Activated T-helper 17 cell treated with anti-CD3 and anti-CD28 coated beads, Interleukin-2, amount 50 U/mL, for 72 hours (primary cell): ENCODE measurements at regions not wholly inside any gene's neighbourhood (a gene's known extent, or its start where the extent isn't known, plus 50 kb on each side); places are given as distances from the start of the nearest gene placed in this dataset.

Experiments used
- ATAC-seq: fragments of 150-1000 bp; cut with Tn5 transposase; replicated peaks from 2 replicates; pipeline ENCODE4 v1.10.0; 2021; ENCODE audit warnings: mild to moderate bottlenecking, moderate library complexity
- H3K27ac Mint-ChIP-seq: one replicate; pipeline ENCODE4 v1.8.0; 2022; ENCODE audit warnings: mixed read lengths
- H3K27me3 Mint-ChIP-seq: one replicate; pipeline ENCODE4 v1.8.0; 2022; ENCODE audit warnings: mixed read lengths
- H3K36me3 Mint-ChIP-seq: one replicate; pipeline ENCODE4 v1.8.0; 2022; ENCODE audit warnings: low read depth, mild to moderate bottlenecking, mixed read lengths
- H3K4me1 Mint-ChIP-seq: one replicate; pipeline ENCODE4 v1.8.0; 2022; ENCODE audit warnings: mixed read lengths
- H3K4me3 Mint-ChIP-seq: one replicate; pipeline ENCODE4 v1.8.0; 2022; ENCODE audit warnings: mild to moderate bottlenecking, mixed read lengths
- H3K9me3 Mint-ChIP-seq: one replicate; pipeline ENCODE4 v1.8.0; 2022; ENCODE audit warnings: mixed read lengths

GRCh38 chr12:125214289-125214688 lies 149.1 kb downstream of the AACS start:
- Mint-ChIP-seq H3K4me1 (no peaks in the 10 kb centered on the region), H3K27ac (no peak overlapping the region), H3K27me3 (peaks cover 22% of the 10 kb centered on the region), H3K9me3 (no peaks in the 10 kb centered on the region), H3K36me3 (no peaks in the 10 kb centered on the region), H3K4me3 (no peak overlapping the region)
- ATAC-seq, result no peak

DNA sequence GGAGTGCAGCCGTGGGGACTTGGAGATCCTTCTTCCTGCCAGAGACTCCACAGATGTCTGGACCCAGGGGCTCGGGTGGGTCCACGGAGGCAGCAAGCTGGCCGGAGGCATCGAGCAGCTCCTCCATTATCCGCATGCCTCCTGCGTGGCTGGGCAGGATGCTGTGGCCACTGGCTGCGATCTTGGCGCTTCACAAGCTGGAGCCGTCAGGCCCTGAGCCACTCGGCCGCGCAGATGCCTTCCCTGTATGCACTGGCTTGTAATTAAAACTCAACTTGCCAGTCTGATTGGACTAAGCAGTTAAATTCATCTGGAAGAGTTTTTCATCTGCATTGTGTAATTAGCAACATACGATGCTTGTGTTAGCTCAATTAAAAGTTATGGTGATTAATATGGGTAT lies 151.5 kb downstream of the AACS start:
- H3K27me3 Mint-ChIP-seq, result peaks cover 24% of the 10 kb centered on the region
- ATAC-seq, result no peak
- H3K27ac Mint-ChIP-seq, result no peak overlapping the region
- no peaks in the 10 kb centered on the region for H3K36me3 Mint-ChIP-seq
- no peak overlapping the region for H3K4me3 Mint-ChIP-seq
- no peaks in the 10 kb centered on the region for H3K9me3 Mint-ChIP-seq
- H3K4me1 Mint-ChIP-seq, result no peaks in the 10 kb centered on the region

DNA sequence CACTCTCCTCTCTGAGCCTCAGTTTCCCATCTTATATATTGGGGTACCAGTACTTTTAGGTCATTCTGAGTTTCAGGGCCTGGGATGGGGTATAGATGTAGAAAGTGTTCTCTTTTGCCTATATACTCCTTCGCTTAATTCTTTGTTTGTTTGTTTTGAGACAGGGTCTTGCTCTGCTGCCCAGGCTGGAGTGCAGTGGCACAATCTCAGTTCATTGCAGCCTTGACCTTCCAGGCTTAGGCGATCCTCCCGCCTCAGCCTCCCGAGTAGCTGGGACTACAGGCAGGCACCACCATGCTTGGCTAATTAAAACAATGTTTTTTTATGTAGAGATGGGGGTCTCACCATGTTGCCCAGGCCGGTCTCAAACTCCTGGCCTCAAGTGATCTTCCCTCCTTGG lies 152.1 kb downstream of the AACS start:
- Mint-ChIP-seq H3K27me3 (peaks cover 24% of the 10 kb centered on the region), H3K27ac (no peak overlapping the region), H3K4me1 (no peaks in the 10 kb centered on the region), H3K9me3 (no peaks in the 10 kb centered on the region), H3K4me3 (no peak overlapping the region), H3K36me3 (no peaks in the 10 kb centered on the region)
- ATAC-seq, result no peak

DNA sequence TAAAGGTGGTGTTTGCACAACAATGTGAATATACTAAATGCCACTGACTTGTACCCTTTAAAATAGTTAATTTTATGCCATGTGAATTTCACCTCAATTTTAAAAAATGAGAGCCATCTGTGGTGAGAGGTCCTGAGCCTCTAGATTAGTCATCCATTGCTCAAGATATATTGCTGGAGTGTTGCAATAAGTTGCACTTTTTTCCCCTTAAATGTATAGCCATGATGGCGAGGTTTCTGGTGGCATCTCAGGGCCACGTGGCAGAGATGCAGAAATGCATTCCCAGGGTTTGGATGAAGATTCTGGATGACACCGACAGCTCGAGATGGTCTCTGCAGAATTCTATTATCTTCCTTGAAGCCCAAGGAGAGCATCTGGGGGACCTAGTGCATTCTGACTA lies 153.7 kb downstream of the AACS start:
- Mint-ChIP-seq H3K9me3 (no peaks in the 10 kb centered on the region), H3K36me3 (no peaks in the 10 kb centered on the region), H3K27ac (no peak overlapping the region), H3K27me3 (peaks cover 21% of the 10 kb centered on the region), H3K4me1 (peaks cover 4% of the 10 kb centered on the region), H3K4me3 (no peak overlapping the region)
- no peak for ATAC-seq

DNA sequence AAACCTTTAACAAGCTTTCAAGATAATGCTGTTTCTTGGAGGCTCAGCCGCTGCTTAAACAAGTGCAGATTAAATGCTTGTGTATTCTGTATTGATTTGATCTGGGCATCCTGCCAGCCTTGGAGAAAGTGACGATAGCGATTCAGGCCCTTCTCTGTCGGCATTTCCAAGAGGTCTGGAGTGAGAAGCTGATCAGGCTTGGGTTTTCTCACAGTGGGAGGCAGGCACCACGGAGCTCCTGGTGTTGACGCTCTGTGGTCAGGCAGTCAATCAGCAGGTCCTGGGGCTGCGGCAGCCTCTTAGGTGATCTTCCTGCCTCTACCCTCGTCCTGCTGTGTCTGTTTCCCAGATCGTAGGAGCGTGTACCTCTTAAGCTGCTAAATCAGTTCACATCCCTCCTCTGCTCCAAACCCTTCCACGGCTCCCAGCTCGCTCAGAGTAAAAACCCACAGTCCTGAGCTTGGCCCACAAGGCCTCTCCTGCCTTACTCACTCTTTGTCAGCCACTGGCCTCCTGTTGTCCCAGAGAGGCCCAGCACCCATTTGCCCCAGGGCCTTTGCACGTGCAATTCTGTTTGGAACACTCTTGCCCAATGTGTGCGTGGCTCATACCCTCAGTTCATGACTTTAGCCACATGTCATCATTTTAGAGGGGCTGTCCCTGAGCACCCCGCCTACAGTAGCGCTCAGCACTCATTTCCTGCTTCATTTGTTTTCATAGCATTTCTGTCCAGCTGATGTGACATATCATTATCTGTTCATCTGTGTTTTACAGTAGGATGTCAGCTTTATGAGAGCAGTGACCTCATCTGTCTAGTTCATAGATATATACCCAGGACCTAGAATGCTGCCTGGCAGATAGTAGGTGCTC lies 155.4 kb downstream of the AACS start:
- H3K9me3 Mint-ChIP-seq, result no peaks in the 10 kb centered on the region
- H3K4me3 Mint-ChIP-seq, result no peak overlapping the region
- ATAC-seq, result peak; percentile 48
- no peak overlapping the region for H3K27ac Mint-ChIP-seq
- H3K27me3 Mint-ChIP-seq, result peaks cover 18% of the 10 kb centered on the region
- peaks cover 4% of the 10 kb centered on the region for H3K4me1 Mint-ChIP-seq
- no peaks in the 10 kb centered on the region for H3K36me3 Mint-ChIP-seq

DNA sequence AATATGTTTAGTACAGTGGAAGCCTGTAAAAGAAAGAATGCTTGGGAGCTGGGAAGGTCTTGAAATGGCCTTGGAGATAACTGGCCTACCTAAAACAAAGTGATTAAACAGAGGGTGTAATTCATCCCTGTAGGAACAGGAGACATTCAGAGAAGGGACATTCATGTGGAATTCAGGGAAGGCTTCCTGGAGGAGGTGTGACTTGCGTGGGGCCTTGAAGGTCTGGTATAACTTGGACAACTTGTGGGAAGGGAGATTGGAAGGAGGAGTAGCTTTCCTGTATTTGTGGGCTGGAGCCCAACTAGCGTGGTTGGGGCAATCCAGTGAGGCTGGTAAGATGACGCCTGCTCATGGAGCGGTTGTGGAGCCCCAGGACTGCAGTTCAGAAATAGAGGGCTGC lies 156.4 kb downstream of the AACS start:
- ATAC-seq, result no peak
- Mint-ChIP-seq H3K27ac (no peak overlapping the region), H3K36me3 (no peaks in the 10 kb centered on the region), H3K4me3 (no peak overlapping the region), H3K4me1 (peaks cover 4% of the 10 kb centered on the region), H3K27me3 (peaks cover 18% of the 10 kb centered on the region), H3K9me3 (no peaks in the 10 kb centered on the region)

GRCh38 chr12:125222876-125223275 lies 157.6 kb downstream of the AACS start:
- Mint-ChIP-seq H3K4me3 (no peak overlapping the region), H3K36me3 (no peaks in the 10 kb centered on the region), H3K9me3 (no peaks in the 10 kb centered on the region), H3K27ac (no peak overlapping the region), H3K27me3 (peaks cover 25% of the 10 kb centered on the region), H3K4me1 (peaks cover 4% of the 10 kb centered on the region)
- ATAC-seq, result no peak

DNA sequence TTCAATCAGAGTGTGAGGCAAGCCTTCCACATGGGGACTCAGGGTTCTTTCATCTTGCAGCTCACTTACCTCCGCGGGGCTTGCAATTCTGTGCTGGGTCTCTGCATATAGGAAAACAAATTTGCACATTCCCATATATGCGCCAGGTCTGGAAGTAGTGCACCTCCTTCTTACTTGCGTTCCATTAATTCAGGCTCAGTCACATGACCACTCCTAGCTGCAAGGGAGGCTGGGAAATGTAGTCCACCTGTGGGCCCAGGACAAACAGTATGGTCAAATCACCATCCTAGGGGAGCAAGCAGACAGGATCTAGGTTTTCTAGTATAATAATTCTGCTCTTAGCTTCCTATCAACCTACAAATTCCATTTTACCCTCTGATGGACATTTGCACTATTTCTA lies 160.4 kb downstream of the AACS start:
- Mint-ChIP-seq H3K36me3 (no peaks in the 10 kb centered on the region), H3K9me3 (no peaks in the 10 kb centered on the region), H3K27me3 (peaks cover 31% of the 10 kb centered on the region), H3K4me3 (no peak overlapping the region), H3K27ac (no peak overlapping the region), H3K4me1 (peaks cover 4% of the 10 kb centered on the region)
- no peak for ATAC-seq

GRCh38 chr12:125228519-125229260 lies 163.5 kb downstream of the AACS start:
- Mint-ChIP-seq H3K36me3 (no peaks in the 10 kb centered on the region), H3K9me3 (no peaks in the 10 kb centered on the region), H3K4me1 (no peaks in the 10 kb centered on the region), H3K4me3 (no peak overlapping the region), H3K27ac (no peak overlapping the region), H3K27me3 (peaks cover 15% of the 10 kb centered on the region)
- ATAC-seq, result no peak

DNA sequence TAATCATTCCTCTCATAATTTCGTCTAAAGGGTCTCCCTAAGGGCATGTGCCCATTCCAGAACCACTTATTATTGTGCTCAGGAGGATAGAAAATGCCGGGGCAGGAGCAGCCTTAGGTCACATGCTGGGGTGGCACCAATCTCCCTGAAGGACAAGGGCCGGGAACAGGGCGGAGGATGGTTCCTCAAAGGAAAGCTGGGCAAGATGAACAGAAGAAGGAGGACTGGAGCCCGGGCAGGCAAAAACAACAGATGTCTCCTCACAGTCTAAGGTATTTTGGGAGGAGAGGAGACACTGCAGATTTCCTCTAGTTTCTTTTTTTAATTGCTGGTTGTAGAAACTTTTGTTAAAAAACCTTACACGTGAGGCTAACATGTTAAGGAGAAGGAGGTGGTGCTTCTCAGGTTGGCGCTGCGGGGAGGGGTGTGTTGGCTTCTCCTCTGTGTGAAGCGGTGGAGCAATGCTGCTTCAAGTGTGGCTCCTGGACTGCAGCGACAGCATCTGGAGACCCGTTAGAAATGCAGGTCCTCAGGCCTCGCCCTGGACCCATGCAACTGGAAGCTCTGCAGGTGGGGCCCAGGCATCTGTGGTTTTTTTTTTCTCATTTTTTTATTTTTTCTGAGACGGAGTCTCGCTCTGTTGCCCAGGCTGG lies 164.8 kb downstream of the AACS start:
- no peak for ATAC-seq

DNA sequence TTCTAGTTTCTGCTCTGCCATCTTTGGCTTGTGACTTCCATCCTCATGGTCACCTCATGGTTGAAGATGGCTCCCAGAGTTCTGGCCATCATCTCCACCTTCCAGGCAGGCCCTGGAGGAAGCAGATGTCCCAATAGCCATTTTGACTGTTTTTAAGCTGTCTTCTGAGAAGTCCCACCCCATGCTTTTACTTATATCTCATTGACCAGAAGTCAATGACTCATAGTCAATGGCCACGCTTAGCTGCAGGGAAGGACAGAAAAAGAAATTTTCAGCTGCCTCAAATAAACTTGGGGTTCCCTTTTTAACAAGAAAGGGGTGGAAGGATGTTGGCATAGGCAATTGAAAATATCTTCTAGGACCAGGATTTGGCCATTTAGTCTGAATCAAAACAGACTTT lies 168.1 kb downstream of the AACS start:
- H3K36me3 Mint-ChIP-seq, result no peaks in the 10 kb centered on the region
- H3K27ac Mint-ChIP-seq, result no peak overlapping the region
- H3K27me3 Mint-ChIP-seq, result peaks cover 3% of the 10 kb centered on the region
- ATAC-seq, result no peak
- H3K9me3 Mint-ChIP-seq, result no peaks in the 10 kb centered on the region
- no peak overlapping the region for H3K4me3 Mint-ChIP-seq
- H3K4me1 Mint-ChIP-seq, result no peaks in the 10 kb centered on the region

More for the DNA sequence above, 164.8 kb downstream of the AACS start:
- Mint-ChIP-seq H3K36me3 (no peaks in the 10 kb centered on the region), H3K27ac (no peak overlapping the region), H3K27me3 (peaks cover 13% of the 10 kb centered on the region), H3K4me1 (no peaks in the 10 kb centered on the region), H3K9me3 (no peaks in the 10 kb centered on the region), H3K4me3 (no peak overlapping the region)

DNA sequence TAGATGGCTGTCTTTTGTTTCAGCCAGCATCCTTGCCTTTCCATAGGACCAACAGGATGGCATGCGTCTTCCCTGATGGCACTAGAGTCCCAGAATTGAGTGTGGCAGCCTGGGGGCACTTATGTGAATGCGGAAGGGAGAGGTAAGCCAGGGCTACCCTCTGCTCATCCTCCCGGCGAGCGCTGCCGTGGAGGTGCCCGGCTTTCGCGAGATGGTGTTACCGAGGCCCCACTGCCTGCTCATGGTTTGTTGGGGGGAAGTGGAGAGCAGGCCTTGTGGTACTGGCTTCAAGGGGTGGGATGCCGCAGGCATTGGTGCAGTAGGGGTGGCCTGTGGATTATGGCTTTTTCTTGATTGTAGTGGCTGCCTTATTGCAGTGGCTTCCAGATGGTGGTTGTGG lies 174.3 kb downstream of the AACS start:
- no peaks in the 10 kb centered on the region for H3K4me1 Mint-ChIP-seq
- ATAC-seq, result no peak
- H3K4me3 Mint-ChIP-seq, result no peak overlapping the region
- peaks cover 24% of the 10 kb centered on the region for H3K27me3 Mint-ChIP-seq
- H3K27ac Mint-ChIP-seq, result no peak overlapping the region
- no peaks in the 10 kb centered on the region for H3K9me3 Mint-ChIP-seq
- H3K36me3 Mint-ChIP-seq, result no peaks in the 10 kb centered on the region

GRCh38 chr12:125240717-125241116 lies 175.5 kb downstream of the AACS start:
- H3K36me3 Mint-ChIP-seq, result no peaks in the 10 kb centered on the region
- H3K9me3 Mint-ChIP-seq, result no peaks in the 10 kb centered on the region
- no peak overlapping the region for H3K4me3 Mint-ChIP-seq
- H3K27ac Mint-ChIP-seq, result no peak overlapping the region
- no peak for ATAC-seq
- peaks cover 26% of the 10 kb centered on the region for H3K27me3 Mint-ChIP-seq
- no peaks in the 10 kb centered on the region for H3K4me1 Mint-ChIP-seq

DNA sequence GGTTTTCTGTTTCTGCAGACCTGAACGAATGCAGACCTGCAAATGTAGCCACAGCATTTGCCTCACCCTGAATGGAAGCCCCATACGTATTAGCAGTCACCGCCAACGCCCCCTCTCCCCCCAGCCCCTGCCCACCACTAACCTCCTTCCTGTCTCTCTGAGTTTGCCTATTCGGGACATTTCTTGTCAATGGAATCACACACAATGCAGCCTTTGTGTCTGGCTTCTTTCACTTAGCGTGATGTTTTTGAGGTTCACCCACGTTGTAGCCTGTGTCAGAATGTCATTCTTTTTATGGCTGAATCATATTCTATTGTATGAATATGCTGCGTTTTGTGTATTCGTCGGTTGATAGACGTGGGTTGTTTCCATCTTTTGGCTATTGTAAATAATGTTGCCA lies 178.6 kb downstream of the AACS start:
- ATAC-seq, result no peak
- no peak overlapping the region for H3K4me3 Mint-ChIP-seq
- H3K9me3 Mint-ChIP-seq, result no peaks in the 10 kb centered on the region
- H3K27me3 Mint-ChIP-seq, result peaks cover 37% of the 10 kb centered on the region
- H3K27ac Mint-ChIP-seq, result no peak overlapping the region
- H3K4me1 Mint-ChIP-seq, result no peaks in the 10 kb centered on the region
- no peaks in the 10 kb centered on the region for H3K36me3 Mint-ChIP-seq

GRCh38 chr12:125244338-125244737 lies 179.1 kb downstream of the AACS start:
- H3K27ac Mint-ChIP-seq, result no peak overlapping the region
- peaks cover 35% of the 10 kb centered on the region for H3K27me3 Mint-ChIP-seq
- no peak overlapping the region for H3K4me3 Mint-ChIP-seq
- H3K4me1 Mint-ChIP-seq, result no peaks in the 10 kb centered on the region
- ATAC-seq, result no peak
- H3K9me3 Mint-ChIP-seq, result no peaks in the 10 kb centered on the region
- no peaks in the 10 kb centered on the region for H3K36me3 Mint-ChIP-seq
